GM12872 (cell line): ENCODE measurements at regions not wholly inside any gene's neighbourhood (a gene's known extent, or its start where the extent isn't known, plus 50 kb on each side); places are given as distances from the start of the nearest gene placed in this dataset.

Experiments used
- TF ChIP-seq, protein P1 (sequence below): IDR thresholded peaks from 3 replicates; pipeline ENCODE4 v1.5.1; 2011; ENCODE audit warnings: low read depth, mild to moderate bottlenecking, low read length, moderate library complexity; ENCODE audit not compliant: insufficient read depth

DNA sequence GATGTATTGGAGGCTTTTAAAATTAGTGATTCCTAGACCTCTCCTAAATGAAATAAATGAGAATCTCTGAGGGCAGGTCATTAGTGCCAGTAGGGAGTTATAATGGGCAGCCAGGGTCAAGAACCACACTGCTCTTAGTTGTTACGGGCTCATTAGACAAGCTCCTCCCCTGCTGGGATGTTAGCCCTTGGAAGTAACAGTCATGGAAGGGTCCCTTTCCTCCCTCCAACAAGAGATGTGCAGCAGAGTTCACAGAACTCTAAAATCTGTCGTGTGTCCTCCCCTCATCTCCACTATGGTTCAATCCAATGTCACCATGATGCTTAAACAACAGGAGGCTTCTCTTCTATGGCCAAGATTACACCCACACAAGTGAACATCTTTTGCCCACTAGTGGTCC is 419.5 kb downstream of the INSC start:
- TF ChIP-seq, protein P1, sequence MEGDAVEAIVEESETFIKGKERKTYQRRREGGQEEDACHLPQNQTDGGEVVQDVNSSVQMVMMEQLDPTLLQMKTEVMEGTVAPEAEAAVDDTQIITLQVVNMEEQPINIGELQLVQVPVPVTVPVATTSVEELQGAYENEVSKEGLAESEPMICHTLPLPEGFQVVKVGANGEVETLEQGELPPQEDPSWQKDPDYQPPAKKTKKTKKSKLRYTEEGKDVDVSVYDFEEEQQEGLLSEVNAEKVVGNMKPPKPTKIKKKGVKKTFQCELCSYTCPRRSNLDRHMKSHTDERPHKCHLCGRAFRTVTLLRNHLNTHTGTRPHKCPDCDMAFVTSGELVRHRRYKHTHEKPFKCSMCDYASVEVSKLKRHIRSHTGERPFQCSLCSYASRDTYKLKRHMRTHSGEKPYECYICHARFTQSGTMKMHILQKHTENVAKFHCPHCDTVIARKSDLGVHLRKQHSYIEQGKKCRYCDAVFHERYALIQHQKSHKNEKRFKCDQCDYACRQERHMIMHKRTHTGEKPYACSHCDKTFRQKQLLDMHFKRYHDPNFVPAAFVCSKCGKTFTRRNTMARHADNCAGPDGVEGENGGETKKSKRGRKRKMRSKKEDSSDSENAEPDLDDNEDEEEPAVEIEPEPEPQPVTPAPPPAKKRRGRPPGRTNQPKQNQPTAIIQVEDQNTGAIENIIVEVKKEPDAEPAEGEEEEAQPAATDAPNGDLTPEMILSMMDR: no peak

DNA sequence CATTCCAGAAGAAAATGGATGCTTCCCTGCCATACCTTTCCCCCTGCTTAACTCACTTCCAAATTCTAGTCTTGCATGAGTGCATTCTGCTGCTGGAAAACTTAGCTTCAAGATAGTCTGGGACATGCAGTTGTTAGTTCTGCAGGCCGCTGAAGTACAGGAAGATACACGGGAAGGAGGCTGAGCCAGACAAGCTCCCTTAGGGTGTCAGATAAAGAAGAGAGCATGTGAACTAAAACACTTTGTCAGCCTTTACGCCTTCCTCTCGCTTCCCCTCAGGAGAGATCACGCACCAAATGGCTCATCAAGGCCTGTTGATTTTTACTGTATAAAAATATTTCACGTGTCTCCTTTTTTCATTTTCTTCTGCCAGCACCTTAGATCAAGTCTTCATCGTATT is 420.7 kb downstream of the INSC start:
- TF ChIP-seq, protein P1: no peak

DNA sequence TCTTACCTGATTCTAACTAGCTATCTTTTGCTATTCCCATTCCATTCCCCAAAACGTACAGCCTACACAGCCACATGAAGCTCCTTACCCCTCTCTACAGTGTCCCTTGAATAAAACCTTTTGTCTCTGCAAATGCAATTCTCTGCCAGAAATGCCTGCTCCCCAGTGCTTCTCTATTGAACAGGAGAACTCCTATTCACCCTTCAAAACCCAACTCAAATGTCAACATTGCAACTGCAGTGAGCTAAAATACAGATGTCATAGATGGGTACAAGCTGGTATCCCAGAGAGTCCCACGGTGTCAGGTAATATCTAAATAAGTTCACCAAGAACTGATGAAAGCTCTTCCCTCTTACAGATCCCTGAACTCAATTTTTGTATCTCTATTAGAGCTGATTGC is 421.7 kb downstream of the INSC start:
- TF ChIP-seq, protein P1: no peak

DNA sequence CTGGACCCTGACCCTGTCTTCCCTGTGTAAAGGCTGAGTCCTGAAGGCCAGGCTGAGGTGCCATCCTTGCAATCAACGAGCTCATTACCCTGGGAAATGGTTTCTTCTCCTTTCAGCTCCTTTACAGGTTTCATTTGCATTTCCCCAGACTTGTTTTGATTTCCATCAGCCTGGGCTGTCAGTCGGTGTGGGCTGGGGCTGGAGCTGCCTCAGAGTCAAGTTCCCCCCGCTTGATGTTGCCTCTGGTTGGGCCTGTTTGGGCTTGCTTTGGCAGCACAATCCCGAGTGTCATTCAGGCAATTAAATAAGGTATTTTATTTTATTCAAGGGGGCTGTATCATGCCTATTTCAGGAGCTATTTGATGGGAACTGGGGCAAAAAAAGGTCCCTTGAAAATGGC is 424.9 kb downstream of the INSC start:
- TF ChIP-seq, protein P1: no peak

DNA sequence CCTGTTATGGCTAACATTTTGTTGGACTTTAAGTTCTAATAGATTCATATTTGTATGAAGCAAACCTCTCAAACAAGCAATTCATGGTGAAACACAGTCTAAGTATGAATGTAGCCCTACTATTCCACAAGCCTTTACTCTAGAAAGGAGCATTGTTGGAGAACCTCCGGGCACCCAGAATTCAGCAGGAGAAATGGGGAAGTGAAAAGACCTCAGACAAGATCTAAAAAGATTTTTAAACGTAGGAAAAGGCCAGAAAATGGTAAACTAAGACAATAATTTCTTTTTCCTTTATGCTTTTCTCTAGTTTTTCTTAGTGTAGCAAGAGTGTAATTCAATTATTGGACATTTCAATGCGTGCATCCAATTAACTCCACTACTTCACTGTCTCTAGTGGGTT is 426.4 kb downstream of the INSC start:
- TF ChIP-seq, protein P1: no peak

DNA sequence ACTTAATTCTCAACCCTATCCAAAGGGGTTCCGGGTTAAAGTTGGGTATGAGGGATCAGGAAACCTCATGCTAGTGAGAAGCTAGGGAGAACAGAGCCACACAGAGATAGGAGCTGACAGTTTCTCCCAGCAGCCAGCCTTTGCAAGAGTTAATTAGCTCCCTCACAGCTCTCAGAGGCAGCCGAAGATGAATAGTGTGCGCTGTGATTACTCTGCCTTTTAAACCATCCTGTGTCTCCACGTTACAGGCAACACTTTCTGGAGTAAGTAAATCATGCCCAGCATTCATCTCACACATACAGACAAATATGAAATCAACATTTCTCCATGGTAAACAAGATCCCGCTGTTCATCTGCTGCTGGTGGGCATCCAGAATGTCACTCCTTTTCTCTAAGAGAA is 429.6 kb downstream of the INSC start:
- TF ChIP-seq, protein P1: no peak

DNA sequence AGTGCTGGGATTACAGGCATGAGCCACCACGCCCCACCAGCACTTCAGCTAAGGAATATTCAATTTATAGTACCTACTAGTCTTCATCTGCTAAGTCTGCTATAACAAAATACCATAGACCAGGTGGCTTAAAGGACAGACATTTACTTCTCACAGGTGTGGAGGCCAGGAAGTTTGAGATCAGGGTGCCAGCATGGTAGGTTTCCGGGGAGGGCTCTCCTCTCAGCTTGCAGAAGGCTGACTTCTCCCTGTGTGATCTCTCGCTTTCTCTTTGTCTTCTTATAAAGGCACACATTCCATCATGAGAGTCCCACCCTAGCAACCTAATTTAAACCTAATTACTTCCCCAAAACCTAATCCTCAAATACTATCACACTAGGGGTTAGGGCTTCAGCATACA is 433.0 kb downstream of the INSC start:
- TF ChIP-seq, protein P1: no peak
